Uterus (tissue), 3 donors: ENCODE measurements at regions not wholly inside any gene's neighbourhood (a gene's known extent, or its start where the extent isn't known, plus 50 kb on each side); places are given as distances from the start of the nearest gene placed in this dataset.
"Not testable (repeated sequence)": the region's sequence is repeated elsewhere in the genome, so short reads cannot be mapped to it uniquely, and the experiment has no call there.

Experiments used
- DNase-seq, 2 donors: peaks; one replicate each; pipeline ENCODE4 v3.0.0-alpha.2; 2019 to 2020
- H3K27ac ChIP-seq, 2 donors: fragments of 200-600 bp; sonication (generic); 1 replicate in 1 of 2; 2 replicates in 1 of 2; pipeline ENCODE4 v1.5.1; 2016 to 2018
- H3K27me3 ChIP-seq, 2 donors: fragments of 200-600 bp; sonication (generic); one replicate each; pipeline ENCODE4 v1.5.1; 2018 to 2019; ENCODE audit warnings: control low read depth in 1 of 2
- H3K36me3 ChIP-seq, 2 donors: fragments of 200-600 bp; sonication (generic); one replicate each; pipeline ENCODE4 v1.5.1; 2019; ENCODE audit warnings: control low read depth in 1 of 2
- H3K4me1 ChIP-seq, 2 donors: fragments of 200-600 bp; sonication (generic); one replicate each; pipeline ENCODE4 v1.5.1; 2018 to 2019; ENCODE audit warnings: control low read depth in 1 of 2
- H3K4me3 ChIP-seq, 2 donors: fragments of 200-600 bp; sonication (generic); 1 replicate in 1 of 2; 2 replicates in 1 of 2; pipeline ENCODE4 v1.5.1; 2018 to 2019; ENCODE audit warnings: mild to moderate bottlenecking in 1 of 2
- H3K9me3 ChIP-seq, 2 donors: fragments of 200-600 bp; sonication (generic); one replicate each; pipeline ENCODE4 v1.5.1; 2019; ENCODE audit warnings: control low read depth in 1 of 2
- POLR2A ChIP-seq, 2 donors: fragments of 450-650 bp; IDR thresholded peaks; one replicate each; pipeline ENCODE4 v1.6.1; 2016; ENCODE audit warnings: antibody characterized with exemption in 2 of 2, mild to moderate bottlenecking in 1 of 2, moderate library complexity in 1 of 2
- intact Hi-C: fragments of 100-400 bp; cut with DNase I; formaldehyde crosslinking; loops from one replicate; pipeline ENCODE4 v1.15.1; 2023; ENCODE audit warnings: low total_unique reads
- TF ChIP-seq, protein P1 (sequence below), 4 experiments: fragments of 200-600 bp in 2 of 4; fragments of 450-650 bp in 2 of 4; sonication (generic) in 2 of 4; IDR thresholded peaks; one replicate each; pipeline ENCODE4 v1.5.1; 2016 to 2019; ENCODE audit warnings: antibody characterized with exemption in 4 of 4, mild to moderate bottlenecking in 2 of 4, moderate library complexity in 1 of 4
- donor health status: DM: yes; HTN: yes; CAD: no.

DNA sequence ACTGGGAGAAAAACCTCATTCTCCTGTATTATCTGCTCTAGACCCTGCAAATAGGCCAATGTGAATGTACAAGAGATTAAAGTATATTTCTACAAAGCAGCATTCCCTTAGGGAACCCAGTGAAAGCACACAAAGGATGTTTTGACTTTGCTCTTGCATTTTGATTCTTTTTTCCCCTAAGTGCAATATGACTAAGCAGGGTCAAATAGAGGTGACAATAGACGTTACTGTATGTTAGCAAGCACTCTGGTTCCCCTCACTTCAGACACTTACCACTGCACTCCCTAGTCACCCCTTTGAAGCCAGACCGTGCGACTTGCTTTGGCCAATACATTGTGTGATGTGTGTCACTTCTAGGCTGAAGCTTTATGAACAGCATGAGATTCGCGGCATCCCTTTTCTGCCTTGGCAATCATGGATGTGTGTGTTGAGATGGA lies 209.7 kb downstream of the RHOU start:
- DNase-seq = no peak
- no peaks in the 10 kb centered on the region for H3K27me3 ChIP-seq

DNA sequence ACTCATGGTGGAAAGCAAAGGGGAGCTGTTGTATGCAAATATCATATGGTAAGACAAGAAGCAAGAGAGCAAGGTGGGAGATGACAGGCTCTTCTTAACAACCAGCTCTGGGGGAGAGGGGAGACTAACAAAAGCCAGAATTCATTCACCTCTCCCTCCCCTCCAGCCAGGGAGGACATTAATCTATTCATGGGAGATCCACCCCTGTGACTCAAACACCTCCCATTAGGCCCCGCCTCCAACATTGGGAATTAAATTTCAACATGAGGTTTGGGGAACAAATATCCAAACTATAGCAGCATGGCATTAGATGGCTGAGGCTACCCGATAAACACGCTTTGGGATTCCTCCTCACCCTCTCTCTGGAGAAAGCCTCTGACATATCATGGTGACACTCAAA lies 210.6 kb downstream of the RHOU start:
- intact Hi-C loops = no loop called here
- no peaks in the 10 kb centered on the region for H3K4me1 ChIP-seq
- no peak for TF ChIP-seq POLR2A (IDR thresholded peaks at IDR 0.05)
- DNase-seq = no peak
- H3K4me3 ChIP-seq = no peak overlapping the region
- no peak overlapping the region for H3K27ac ChIP-seq
- no peaks in the 10 kb centered on the region for H3K27me3 ChIP-seq
- H3K9me3 ChIP-seq = no peaks in the 10 kb centered on the region
- no peaks in the 10 kb centered on the region for H3K36me3 ChIP-seq

More for the DNA sequence above, 209.7 kb downstream of the RHOU start:
- intact Hi-C loops = no loop called here
- Histone ChIP-seq H3K9me3 (no peaks in the 10 kb centered on the region), H3K36me3 (no peaks in the 10 kb centered on the region), H3K27ac (no peak overlapping the region), H3K4me3 (no peak overlapping the region), H3K4me1 (no peaks in the 10 kb centered on the region)
- no peak for TF ChIP-seq POLR2A (IDR thresholded peaks at IDR 0.05)
- TF ChIP-seq, protein P1, sequence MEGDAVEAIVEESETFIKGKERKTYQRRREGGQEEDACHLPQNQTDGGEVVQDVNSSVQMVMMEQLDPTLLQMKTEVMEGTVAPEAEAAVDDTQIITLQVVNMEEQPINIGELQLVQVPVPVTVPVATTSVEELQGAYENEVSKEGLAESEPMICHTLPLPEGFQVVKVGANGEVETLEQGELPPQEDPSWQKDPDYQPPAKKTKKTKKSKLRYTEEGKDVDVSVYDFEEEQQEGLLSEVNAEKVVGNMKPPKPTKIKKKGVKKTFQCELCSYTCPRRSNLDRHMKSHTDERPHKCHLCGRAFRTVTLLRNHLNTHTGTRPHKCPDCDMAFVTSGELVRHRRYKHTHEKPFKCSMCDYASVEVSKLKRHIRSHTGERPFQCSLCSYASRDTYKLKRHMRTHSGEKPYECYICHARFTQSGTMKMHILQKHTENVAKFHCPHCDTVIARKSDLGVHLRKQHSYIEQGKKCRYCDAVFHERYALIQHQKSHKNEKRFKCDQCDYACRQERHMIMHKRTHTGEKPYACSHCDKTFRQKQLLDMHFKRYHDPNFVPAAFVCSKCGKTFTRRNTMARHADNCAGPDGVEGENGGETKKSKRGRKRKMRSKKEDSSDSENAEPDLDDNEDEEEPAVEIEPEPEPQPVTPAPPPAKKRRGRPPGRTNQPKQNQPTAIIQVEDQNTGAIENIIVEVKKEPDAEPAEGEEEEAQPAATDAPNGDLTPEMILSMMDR (IDR thresholded peaks at IDR 0.05) = no peak

DNA sequence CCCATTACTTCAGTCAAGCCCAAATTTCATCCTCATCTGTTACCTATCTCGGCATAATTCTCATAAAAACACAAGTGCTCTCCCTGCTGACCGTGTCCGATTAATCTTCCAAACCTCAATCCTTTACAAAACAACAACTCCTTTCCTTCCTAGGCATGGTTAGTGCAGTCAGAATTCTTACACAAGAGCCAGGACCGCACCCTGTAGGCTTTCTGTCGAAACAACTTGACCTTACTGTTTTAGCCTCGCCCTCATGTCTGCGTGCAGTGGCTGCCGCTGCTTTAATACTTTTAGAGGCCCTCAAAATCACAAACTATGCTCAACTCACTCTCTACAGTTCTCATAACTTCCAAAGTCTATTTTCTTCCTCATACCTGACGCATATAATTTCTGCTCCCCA lies 214.3 kb downstream of the RHOU start:
- H3K27ac ChIP-seq = peak overlapping the region in 1 of 2 donors; percentile 64
- H3K9me3 ChIP-seq, H3K4me1 ChIP-seq, H3K4me3 ChIP-seq, H3K27me3 ChIP-seq, intact Hi-C loops, H3K36me3 ChIP-seq: not testable (repeated sequence)
- peak in 1 of 2 donors; percentile 41 for DNase-seq

DNA sequence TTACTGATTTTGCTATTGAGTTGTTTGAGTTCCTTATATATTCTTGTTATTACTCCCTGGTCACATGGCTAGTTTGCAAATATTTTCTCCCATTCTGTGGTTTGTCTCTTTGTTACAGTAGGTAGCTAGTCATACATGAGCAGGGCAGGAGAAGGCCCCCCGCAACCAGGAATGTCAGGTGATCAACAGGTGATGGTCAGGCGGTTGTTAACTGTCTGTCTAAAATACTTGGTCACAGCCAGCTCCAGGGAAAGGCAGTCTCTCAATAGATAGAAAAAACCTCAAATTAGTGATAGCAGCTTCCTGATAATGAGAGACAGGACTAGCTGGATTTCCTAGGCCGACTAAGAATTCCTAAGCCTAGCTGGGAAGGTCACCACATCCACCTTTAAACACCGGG lies 217.9 kb downstream of the RHOU start:
- intact Hi-C loops = no loop called here
- Histone ChIP-seq H3K27me3 (no peaks in the 10 kb centered on the region), H3K27ac (no peak overlapping the region), H3K36me3 (no peaks in the 10 kb centered on the region), H3K4me3 (no peak overlapping the region), H3K9me3 (no peaks in the 10 kb centered on the region), H3K4me1 (no peaks in the 10 kb centered on the region)
- TF ChIP-seq, protein P1 (IDR thresholded peaks at IDR 0.05) = no peak
- no peak for TF ChIP-seq POLR2A (IDR thresholded peaks at IDR 0.05)
- DNase-seq = no peak

DNA sequence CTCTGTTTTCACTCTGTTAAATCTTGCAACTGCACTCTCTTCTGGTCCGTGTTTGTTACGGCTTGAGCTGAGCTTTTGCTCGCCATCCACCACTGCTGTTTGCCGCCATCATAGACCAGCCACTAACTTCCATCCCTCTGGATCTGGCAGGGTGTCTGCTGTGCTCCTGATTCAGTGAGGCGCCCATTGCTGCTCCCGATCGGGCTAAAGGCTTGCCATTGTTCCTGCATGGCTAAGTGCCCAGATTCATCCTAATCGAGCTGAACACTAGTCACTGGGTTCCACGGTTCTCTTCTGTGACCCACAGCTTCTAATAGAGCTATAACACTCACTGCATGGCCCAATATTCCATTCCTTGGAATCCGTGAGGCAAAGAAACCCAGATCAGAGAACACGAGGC lies 218.5 kb downstream of the RHOU start:
- intact Hi-C loops, DNase-seq, H3K9me3 ChIP-seq, H3K27me3 ChIP-seq, H3K36me3 ChIP-seq, H3K4me3 ChIP-seq, H3K27ac ChIP-seq, H3K4me1 ChIP-seq: not testable (repeated sequence)

DNA sequence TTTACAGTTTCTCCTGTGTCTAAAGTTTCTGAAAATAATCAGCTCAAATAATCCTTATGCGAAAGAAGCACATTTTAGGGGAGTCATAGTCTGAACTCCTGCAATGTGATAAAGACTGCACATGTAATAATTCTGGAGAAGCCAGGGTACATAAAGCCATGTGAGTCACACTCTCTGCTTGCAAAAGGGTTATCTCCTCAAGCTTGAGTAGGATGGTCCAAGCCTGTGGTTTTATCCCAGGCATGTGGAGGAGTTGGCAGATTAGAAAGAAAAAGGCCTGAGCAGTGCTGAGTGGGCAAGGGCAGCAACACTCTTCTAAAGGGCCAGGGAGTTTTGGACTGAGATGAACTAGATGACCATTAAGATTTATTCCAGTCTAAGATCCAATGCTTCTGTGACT lies 220.4 kb downstream of the RHOU start:
- H3K9me3 ChIP-seq = no peaks in the 10 kb centered on the region
- DNase-seq = no peak
- intact Hi-C loops = no loop called here

DNA sequence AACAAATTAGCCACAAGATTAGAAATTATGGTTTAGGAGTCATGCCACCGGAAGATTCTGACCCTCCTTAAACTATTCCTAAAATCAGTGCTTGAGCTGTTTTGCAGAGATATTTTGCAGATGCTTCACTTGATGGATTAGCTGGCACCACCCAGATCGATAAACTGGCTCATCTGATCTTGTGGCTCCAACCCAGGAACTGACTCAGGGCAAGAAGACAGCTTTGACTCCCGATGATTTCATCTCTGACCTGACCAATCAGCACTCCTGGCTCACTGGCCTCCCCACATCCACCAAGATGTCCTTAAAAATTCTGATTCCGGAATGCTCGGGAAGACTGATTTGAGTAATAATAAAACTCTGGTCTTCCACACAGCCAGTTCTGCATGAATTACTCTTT lies 221.6 kb downstream of the RHOU start:
- Histone ChIP-seq H3K27me3 (no peaks in the 10 kb centered on the region), H3K36me3 (no peaks in the 10 kb centered on the region), H3K4me1 (no peaks in the 10 kb centered on the region), H3K9me3 (no peaks in the 10 kb centered on the region), H3K4me3 (no peak overlapping the region), H3K27ac (no peak overlapping the region)
- TF ChIP-seq, protein P1 (IDR thresholded peaks at IDR 0.05) = no peak
- TF ChIP-seq POLR2A (IDR thresholded peaks at IDR 0.05) = no peak
- DNase-seq = no peak
- intact Hi-C loops = no loop called here

More for the DNA sequence above, 220.4 kb downstream of the RHOU start:
- H3K4me1 ChIP-seq = no peaks in the 10 kb centered on the region
- no peak for TF ChIP-seq POLR2A (IDR thresholded peaks at IDR 0.05)
- TF ChIP-seq, protein P1 (IDR thresholded peaks at IDR 0.05) = no peak
- H3K27ac ChIP-seq = peak overlapping the region; percentile 6 to 8
- H3K4me3 ChIP-seq = no peak overlapping the region
- no peaks in the 10 kb centered on the region for H3K36me3 ChIP-seq
- no peaks in the 10 kb centered on the region for H3K27me3 ChIP-seq
